Activated naive CD4-positive, alpha-beta T cell treated with anti-CD3 and anti-CD28 coated beads, Interleukin-2, amount 50 U/mL, for 72 hours (primary cell): ENCODE measurements at regions not wholly inside any gene's neighbourhood (a gene's known extent, or its start where the extent isn't known, plus 50 kb on each side); places are given as distances from the start of the nearest gene placed in this dataset.

ENCODE experiments used
- ATAC-seq, 2 donors: fragments of 150-1000 bp; cut with Tn5 transposase; 2 replicates each; pipeline ENCODE4 v1.10.0; 2021; ENCODE audit warnings: mild to moderate bottlenecking in 2 of 2, moderate library complexity in 2 of 2
- DNase-seq, 2 donors: peaks; one replicate each; pipeline ENCODE4 v3.0.0; 2021 to 2022; ENCODE audit warnings: low spot score in 2 of 2
- H3K27ac Mint-ChIP-seq, 2 donors: one replicate each; pipeline ENCODE4 v1.8.0; 2022; ENCODE audit warnings: mild to moderate bottlenecking in 2 of 2, mixed read lengths in 2 of 2
- H3K36me3 Mint-ChIP-seq, 2 donors: one replicate each; pipeline ENCODE4 v1.8.0; 2022; ENCODE audit warnings: mixed read lengths in 2 of 2
- H3K9me3 Mint-ChIP-seq, 2 donors: one replicate each; pipeline ENCODE4 v1.8.0; 2022; ENCODE audit warnings: mixed read lengths in 2 of 2

DNA sequence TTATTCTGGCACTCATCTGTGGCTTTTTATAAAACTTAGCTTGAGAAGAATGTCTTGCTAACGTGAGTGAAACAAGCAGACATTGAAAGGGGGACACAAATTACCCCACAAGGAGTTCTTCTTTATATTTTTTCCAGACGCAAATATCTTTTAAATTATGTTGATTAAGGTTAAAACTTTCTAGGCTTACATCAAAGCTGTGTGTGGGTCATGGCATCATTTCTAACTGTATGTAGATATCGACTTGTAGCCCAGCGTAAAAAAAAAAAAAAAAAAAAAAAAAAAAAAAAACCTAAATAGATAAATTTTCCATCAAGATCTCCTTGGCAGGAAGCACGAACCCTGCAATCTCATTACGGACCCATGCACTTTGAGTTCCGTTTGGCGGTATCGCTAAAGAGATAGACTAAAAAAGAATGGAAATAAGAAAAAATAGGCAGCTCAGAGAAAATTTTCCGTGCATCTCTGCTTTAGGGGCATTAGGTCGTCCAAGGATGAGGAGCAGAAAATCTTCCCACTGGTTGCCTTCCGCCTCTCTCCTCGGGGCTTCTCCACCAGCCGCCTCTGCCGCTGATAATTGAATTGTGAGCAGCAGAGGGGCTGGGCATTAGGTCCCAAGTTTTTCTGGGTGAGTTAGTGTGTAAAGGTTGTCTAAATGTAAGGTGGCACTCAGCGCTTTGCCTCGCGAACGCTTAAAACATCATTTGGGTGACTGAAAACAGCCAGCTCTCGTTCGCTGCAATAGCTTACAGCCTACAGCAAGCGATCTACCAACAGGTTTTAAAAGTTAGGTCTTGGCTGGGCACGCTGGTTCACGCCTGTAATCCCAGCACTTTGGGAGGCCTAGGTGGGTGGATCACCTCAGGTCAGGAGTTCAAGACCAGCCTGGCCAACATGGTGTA, 194.0 kb downstream of the TRIM27 start:
- peaks cover 32 to 50% of the 10 kb centered on the region in 2 donors for H3K36me3 Mint-ChIP-seq
- DNase-seq (no peak), ATAC-seq (no peak)
- H3K27ac Mint-ChIP-seq: peak overlapping the region; percentile 82 to 99
- peaks cover 17 to 30% of the 10 kb centered on the region in 2 donors for H3K9me3 Mint-ChIP-seq

DNA sequence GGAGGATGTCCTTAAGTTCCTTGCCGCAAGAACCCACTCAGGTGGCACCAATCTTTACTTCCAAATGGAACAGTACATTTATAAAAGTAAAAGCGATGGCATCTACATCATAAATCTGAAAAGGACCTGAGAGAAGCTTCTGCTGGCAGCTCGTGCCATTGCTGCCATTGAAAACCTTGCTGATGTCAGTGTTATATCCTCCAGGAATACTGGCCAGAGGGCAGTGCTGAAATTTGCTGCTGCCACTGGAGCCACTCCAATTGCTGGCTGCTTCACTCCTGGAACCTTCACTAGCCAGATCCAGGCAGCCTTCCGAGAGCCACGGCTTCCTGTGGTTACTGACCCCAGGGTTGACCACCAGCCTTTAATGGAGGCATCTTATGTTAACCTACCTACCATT, 191.7 kb downstream of the TRIM27 start:
- Mint-ChIP-seq H3K36me3 (peaks cover 41 to 67% of the 10 kb centered on the region in 2 donors), H3K9me3 (peaks cover 26 to 33% of the 10 kb centered on the region in 2 donors), H3K27ac (no peak overlapping the region)
- ATAC-seq (no peak), DNase-seq (no peak)

DNA sequence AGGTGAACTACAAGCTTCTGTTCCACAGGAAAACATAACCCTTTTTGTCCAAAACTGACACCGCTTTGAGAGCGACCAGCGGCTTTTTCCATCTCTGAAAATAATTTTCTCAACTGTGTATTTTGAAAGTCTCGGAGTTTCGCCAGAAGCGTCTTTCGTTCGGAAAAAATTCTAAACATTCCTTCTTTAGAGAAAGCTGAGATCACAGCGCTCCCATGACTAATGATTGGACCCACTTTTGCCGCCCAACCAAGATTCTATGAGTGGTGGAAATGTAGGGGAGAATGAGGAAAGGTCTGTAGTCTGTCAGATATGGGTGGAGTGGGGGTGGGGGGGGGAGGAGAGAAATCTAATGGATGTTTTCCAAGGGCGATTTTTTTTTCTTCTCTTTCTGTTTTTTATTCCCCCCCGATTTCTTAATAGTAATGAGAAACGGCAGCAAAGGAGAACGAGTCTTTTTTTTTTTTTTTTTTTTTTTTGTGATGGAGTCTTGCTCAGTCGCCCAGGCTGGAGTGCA, 189.3 kb downstream of the TRIM27 start:
- peaks cover 37 to 49% of the 10 kb centered on the region in 2 donors for H3K9me3 Mint-ChIP-seq
- no peak overlapping the region for H3K27ac Mint-ChIP-seq

GRCh38 chr6:28736121-28736520, 187.7 kb downstream of the TRIM27 start:
- ATAC-seq (no peak), DNase-seq (no peak)
- Mint-ChIP-seq H3K27ac (no peak overlapping the region), H3K9me3 (peaks cover 37 to 45% of the 10 kb centered on the region in 2 donors), H3K36me3 (peaks cover 49 to 63% of the 10 kb centered on the region in 2 donors)

More for the DNA sequence above, 189.3 kb downstream of the TRIM27 start:
- ATAC-seq: no peak
- no peak for DNase-seq
- peaks cover 61 to 66% of the 10 kb centered on the region in 2 donors for H3K36me3 Mint-ChIP-seq

- no peak for DNase-seq
Measured at GRCh38 chr6:28737750-28738395, 185.9 kb downstream of the TRIM27 start.

GRCh38 chr6:28738396-28738765, 185.4 kb downstream of the TRIM27 start:
- no peak for ATAC-seq
- Mint-ChIP-seq H3K27ac (peak overlapping the region in 1 of 2 donors; percentile 48), H3K36me3 (peaks cover 42 to 50% of the 10 kb centered on the region in 2 donors), H3K9me3 (peaks cover 28 to 33% of the 10 kb centered on the region in 2 donors)
- DNase-seq: no peak

More at GRCh38 chr6:28737750-28738395, 185.9 kb downstream of the TRIM27 start:
- peak overlapping the region in 1 of 2 donors; percentile 48 for H3K27ac Mint-ChIP-seq
- peaks cover 33 to 35% of the 10 kb centered on the region in 2 donors for H3K9me3 Mint-ChIP-seq
- peaks cover 41 to 53% of the 10 kb centered on the region in 2 donors for H3K36me3 Mint-ChIP-seq
- ATAC-seq: no peak

- DNase-seq (no peak), ATAC-seq (no peak)
- Mint-ChIP-seq H3K27ac (no peak overlapping the region), H3K9me3 (peaks cover 16 to 29% of the 10 kb centered on the region in 2 donors), H3K36me3 (peaks cover 29 to 38% of the 10 kb centered on the region in 2 donors)
Measured at GRCh38 chr6:28741363-28741762, 182.4 kb downstream of the TRIM27 start.

GRCh38 chr6:28742668-28743270, 181.0 kb downstream of the TRIM27 start:
- DNase-seq (no peak), ATAC-seq (peak in 1 of 2 donors; percentile 50)
- Mint-ChIP-seq H3K9me3 (peaks cover 11 to 26% of the 10 kb centered on the region in 2 donors), H3K36me3 (peaks cover 19 to 33% of the 10 kb centered on the region in 2 donors), H3K27ac (peak overlapping the region in 1 of 2 donors; percentile 93)

- H3K27ac Mint-ChIP-seq: no peak overlapping the region
- H3K9me3 Mint-ChIP-seq: peaks cover 8 to 23% of the 10 kb centered on the region in 2 donors
- no peak for DNase-seq
- H3K36me3 Mint-ChIP-seq: peaks cover 15 to 29% of the 10 kb centered on the region in 2 donors
- ATAC-seq: no peak
Measured at GRCh38 chr6:28743271-28743789, 180.5 kb downstream of the TRIM27 start.

DNA sequence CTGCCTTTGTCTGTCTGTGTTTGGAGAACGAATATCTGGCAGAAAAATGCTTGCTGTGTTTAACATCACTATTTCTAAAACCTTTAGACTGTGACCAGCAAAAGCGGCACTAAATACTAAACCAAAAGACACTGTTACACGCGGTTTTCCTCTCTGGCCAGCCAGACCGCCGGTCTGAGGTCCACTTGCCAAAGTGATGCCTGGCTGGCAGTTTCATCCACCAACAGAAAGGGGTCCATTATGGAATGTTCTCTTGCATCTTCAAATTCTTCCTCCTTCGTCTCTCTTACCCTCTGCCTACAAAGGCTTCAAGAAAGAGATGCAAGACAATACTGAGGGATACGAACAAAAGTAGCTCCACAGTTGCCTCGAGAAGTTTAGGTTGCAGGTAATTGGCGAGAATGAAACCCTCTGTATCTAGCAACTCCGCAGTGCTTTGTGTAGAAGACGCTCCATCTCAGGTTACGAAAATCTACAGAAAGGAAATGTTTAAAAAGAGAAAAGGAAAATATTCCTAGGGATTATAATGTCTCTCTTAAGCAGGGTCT, 176.6 kb downstream of the TRIM27 start:
- no peak for DNase-seq
- no peak for ATAC-seq
- peaks cover 13 to 29% of the 10 kb centered on the region in 2 donors for H3K9me3 Mint-ChIP-seq
- H3K27ac Mint-ChIP-seq: no peak overlapping the region
- H3K36me3 Mint-ChIP-seq: peaks cover 11 to 33% of the 10 kb centered on the region in 2 donors

DNA sequence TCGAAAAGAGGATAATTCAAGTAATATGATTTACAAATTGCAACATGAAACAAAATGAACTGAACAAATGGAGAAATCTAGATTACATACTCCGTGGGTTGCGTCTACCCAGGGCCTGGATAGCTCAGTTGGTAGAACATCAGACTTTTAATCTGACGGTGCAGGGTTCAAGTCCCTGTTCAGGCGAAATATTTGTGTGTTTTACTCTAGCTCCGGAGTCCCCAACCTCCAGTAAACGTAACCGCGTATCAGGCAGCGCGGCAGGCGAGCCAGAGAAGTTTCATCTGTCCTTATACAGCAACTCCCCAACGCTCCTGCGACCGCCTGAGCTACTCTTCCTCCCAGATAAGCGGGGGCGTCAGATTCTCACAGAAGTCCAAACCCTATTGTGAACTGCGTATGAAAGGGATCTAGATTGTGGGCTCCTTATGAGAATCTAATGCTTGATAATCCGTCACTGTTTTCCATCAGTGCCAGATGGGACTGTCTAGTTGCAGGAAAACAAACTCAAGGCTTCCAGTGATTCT, 176.1 kb downstream of the TRIM27 start:
- DNase-seq (no peak), ATAC-seq (peak in 1 of 2 donors; percentile 43)
- Mint-ChIP-seq H3K27ac (no peak overlapping the region), H3K36me3 (peaks cover 11 to 33% of the 10 kb centered on the region in 2 donors), H3K9me3 (peaks cover 13 to 29% of the 10 kb centered on the region in 2 donors)

- DNase-seq: no peak
- Mint-ChIP-seq H3K9me3 (peaks cover 13 to 29% of the 10 kb centered on the region in 2 donors), H3K36me3 (peaks cover 9 to 33% of the 10 kb centered on the region in 2 donors), H3K27ac (no peak overlapping the region)
- ATAC-seq: no peak
Measured at GRCh38 chr6:28748192-28748591, 175.6 kb downstream of the TRIM27 start.

GRCh38 chr6:28750926-28751458, 172.8 kb downstream of the TRIM27 start:
- H3K9me3 Mint-ChIP-seq: peaks cover 13 to 24% of the 10 kb centered on the region in 2 donors
- DNase-seq (no peak), ATAC-seq (no peak)
- peaks cover 6 to 29% of the 10 kb centered on the region in 2 donors for H3K36me3 Mint-ChIP-seq
- no peak overlapping the region for H3K27ac Mint-ChIP-seq

DNA sequence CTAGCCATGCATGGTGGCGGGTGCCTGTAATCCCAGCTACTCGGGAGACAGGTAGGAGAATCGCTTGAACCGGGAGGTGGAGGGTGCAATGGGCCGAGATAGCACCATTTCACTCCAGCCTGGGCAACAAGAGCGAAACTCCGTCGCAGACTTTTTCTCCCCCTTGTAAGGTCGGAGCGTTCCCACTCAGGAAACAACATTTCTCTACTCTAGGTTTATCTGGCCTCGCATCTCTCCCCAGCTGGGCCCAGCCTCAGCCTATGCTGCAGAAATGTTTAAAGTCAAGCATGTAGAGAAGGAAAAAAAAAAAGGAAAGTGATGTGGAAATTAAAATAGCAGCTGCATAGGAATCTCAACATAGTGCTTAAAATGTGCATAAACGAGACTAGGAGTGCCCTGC, 172.3 kb downstream of the TRIM27 start:
- peaks cover 13 to 24% of the 10 kb centered on the region in 2 donors for H3K9me3 Mint-ChIP-seq
- no peak for DNase-seq
- no peak overlapping the region for H3K27ac Mint-ChIP-seq
- ATAC-seq: no peak
- H3K36me3 Mint-ChIP-seq: peaks cover 6 to 29% of the 10 kb centered on the region in 2 donors

GRCh38 chr6:28751963-28752350, 171.8 kb downstream of the TRIM27 start:
- Mint-ChIP-seq H3K9me3 (peaks cover 13 to 24% of the 10 kb centered on the region in 2 donors), H3K27ac (no peak overlapping the region), H3K36me3 (peaks cover 6 to 29% of the 10 kb centered on the region in 2 donors)
- no peak for DNase-seq
- no peak for ATAC-seq
